H1 (cell line): ENCODE measurements at regions not wholly inside any gene's neighbourhood (a gene's known extent, or its start where the extent isn't known, plus 50 kb on each side); places are given as distances from the start of the nearest gene placed in this dataset.
A peak's percentile ranks its signal among the peaks of the same experiment; 100 is the strongest.

Experiments used
- CTCF ChIA-PET: fragments of 300-600 bp; sonication (Branson Sonifier 250); formaldehyde crosslinking; loops from one replicate; lab custom pipeline; 2021; ENCODE audit not compliant: partially characterized antibody; lab: Charles Lee
- POLR2A ChIA-PET: fragments of 300-600 bp; sonication (Branson Sonifier 250); formaldehyde crosslinking; loops from one replicate; lab custom pipeline; 2021; ENCODE audit warnings: inconsistent platforms; ENCODE audit not compliant: partially characterized antibody; lab: Charles Lee
- DNase-seq, 2 experiments: peaks; one replicate each; pipeline versions ENCODE4 v3.0.0 to v3.0.0-alpha.2; 2010 to 2022; ENCODE audit warnings: low spot score in 2 of 2, low read depth in 1 of 2, mixed read lengths in 1 of 2
- FAIRE-seq: peaks from 2 replicates; lab custom pipeline; 2011; peaks lifted over from hg19 to GRCh38; lab: Jason Lieb, UNC
- H2AFZ ChIP-seq: 2 replicates; pipeline ENCODE4 v1.8.1; 2012; ENCODE audit warnings: low read length, inconsistent platforms
- H2AK5ac ChIP-seq: 2 replicates; pipeline ENCODE4 v1.6.1; 2013; ENCODE audit warnings: low read depth, low read length
- H2BK120ac ChIP-seq: replicated peaks from 2 replicates; pipeline ENCODE3; 2013; ENCODE audit warnings: low read depth, low read length, inconsistent platforms
- H2BK12ac ChIP-seq: 2 replicates; pipeline ENCODE4 v1.6.1; 2013; ENCODE audit warnings: low read depth, low read length
- H2BK15ac ChIP-seq: 2 replicates; pipeline ENCODE4 v1.6.1; 2013; ENCODE audit warnings: low read length
- H2BK20ac ChIP-seq: 2 replicates; pipeline ENCODE4 v1.6.1; 2013; ENCODE audit warnings: low read length
- H2BK5ac ChIP-seq: 2 replicates; pipeline ENCODE4 v1.6.1; 2013; ENCODE audit warnings: low read depth, low read length
- H3K14ac ChIP-seq: 2 replicates; pipeline ENCODE4 v1.6.1; 2013; ENCODE audit warnings: inconsistent platforms; ENCODE audit not compliant: insufficient read length
- H3K18ac ChIP-seq: 2 replicates; pipeline ENCODE4 v1.6.1; 2013; ENCODE audit warnings: low read length; ENCODE audit errors: extremely low read depth
- H3K23ac ChIP-seq: 2 replicates; pipeline ENCODE4 v1.6.1; 2013; ENCODE audit warnings: inconsistent platforms; ENCODE audit not compliant: insufficient read length
- H3K23me2 ChIP-seq: 2 replicates; pipeline ENCODE4 v1.6.1; 2013; ENCODE audit warnings: low read depth, low read length
- H3K27ac ChIP-seq: 2 replicates; pipeline ENCODE4 v1.6.1; 2011; ENCODE audit warnings: low read depth, low read length, inconsistent platforms
- H3K27me3 ChIP-seq, 4 experiments: replicated peaks in 1 of 4; 1 replicate in 1 of 4; 2 replicates in 3 of 4; pipeline versions ENCODE4 v1.6.1 to v1.8.1; 2011 to 2013; ENCODE audit warnings: low read length in 3 of 4, mild to moderate bottlenecking in 3 of 4, inconsistent platforms in 2 of 4, mixed read lengths in 2 of 4, moderate library complexity in 1 of 4; ENCODE audit not compliant: control insufficient read depth in 3 of 4, insufficient read depth in 3 of 4; ENCODE audit errors: extremely low read depth in 1 of 4
- H3K36me3 ChIP-seq, 4 experiments: 2 replicates each; pipeline versions ENCODE4 v1.6.1 to v1.8.1; 2011 to 2013; ENCODE audit warnings: mild to moderate bottlenecking in 4 of 4, low read length in 3 of 4, moderate library complexity in 2 of 4, control low read depth in 1 of 4, inconsistent platforms in 1 of 4; ENCODE audit not compliant: insufficient read depth in 4 of 4, control insufficient read depth in 2 of 4
- H3K4ac ChIP-seq: replicated peaks from 2 replicates; pipeline ENCODE3; 2013; ENCODE audit warnings: low read length, low read depth, mixed read lengths, inconsistent platforms; ENCODE audit not compliant: insufficient read length
- H3K4me1 ChIP-seq, 4 experiments: replicated peaks in 1 of 4; 1 replicate in 1 of 4; 2 replicates in 3 of 4; pipeline versions ENCODE4 v1.6.1 to v1.8.1; 2011 to 2013; ENCODE audit warnings: low read length in 3 of 4, inconsistent platforms in 2 of 4, mixed read lengths in 1 of 4; ENCODE audit not compliant: insufficient read depth in 4 of 4, control insufficient read depth in 3 of 4
- H3K4me2 ChIP-seq, 2 experiments: 2 replicates each; pipeline versions ENCODE4 v1.6.1 to v1.8.1; 2011 to 2013; ENCODE audit warnings: low read depth in 2 of 2, low read length in 2 of 2, control low read depth in 1 of 2, inconsistent platforms in 1 of 2, mild to moderate bottlenecking in 1 of 2; ENCODE audit not compliant: insufficient read depth in 1 of 2
- H3K4me3 ChIP-seq, 4 experiments: fragments of 200-600, 300-600 bp in 1 of 4; sonication (generic), shearing (Covaris generic), sonication (Bioruptor Twin) in 1 of 4; 2 replicates each; pipeline versions ENCODE4 v1.5.1 to v1.8.1; 2011 to 2016; ENCODE audit warnings: low read length in 4 of 4, low read depth in 3 of 4, control low read depth in 2 of 4, inconsistent platforms in 2 of 4, mild to moderate bottlenecking in 2 of 4, mixed read lengths in 1 of 4, moderate library complexity in 1 of 4; ENCODE audit not compliant: insufficient read depth in 2 of 4; ENCODE audit errors: extremely low read depth in 1 of 4
- H3K56ac ChIP-seq: replicated peaks from 2 replicates; pipeline ENCODE3; 2013; ENCODE audit warnings: low read depth, mild to moderate bottlenecking, mixed read lengths, low read length, inconsistent platforms; ENCODE audit not compliant: insufficient read length
- H3K79me1 ChIP-seq: 2 replicates; pipeline ENCODE4 v1.6.1; 2013; ENCODE audit warnings: low read depth, low read length, control low read depth
- H3K79me2 ChIP-seq, 2 experiments: 2 replicates each; pipeline versions ENCODE4 v1.6.1 to v1.8.1; 2012 to 2013; ENCODE audit warnings: low read length in 2 of 2, mild to moderate bottlenecking in 2 of 2, inconsistent platforms in 1 of 2; ENCODE audit not compliant: insufficient read depth in 2 of 2, control insufficient read depth in 1 of 2
- H3K9ac ChIP-seq, 4 experiments: replicated peaks in 1 of 4; 1 replicate in 1 of 4; 2 replicates in 3 of 4; pipeline versions ENCODE4 v1.6.1 to v1.8.1; 2011 to 2013; ENCODE audit warnings: low read depth in 3 of 4, low read length in 3 of 4, control low read depth in 2 of 4, mild to moderate bottlenecking in 2 of 4, moderate library complexity in 2 of 4, inconsistent platforms in 1 of 4; ENCODE audit errors: extremely low read depth in 1 of 4
- H3K9me3 ChIP-seq, 2 experiments: 2 replicates each; pipeline versions ENCODE4 v1.6.1 to v1.8.1; 2012 to 2013; ENCODE audit warnings: mild to moderate bottlenecking in 2 of 2, moderate library complexity in 2 of 2, control low read depth in 1 of 2, inconsistent platforms in 1 of 2, low read depth in 1 of 2, low read length in 1 of 2, mixed read lengths in 1 of 2; ENCODE audit not compliant: insufficient read depth in 2 of 2
- H4K20me1 ChIP-seq, 2 experiments: replicated peaks in 1 of 2; 2 replicates each; pipeline versions ENCODE3 to v1.8.1; 2011 to 2013; ENCODE audit warnings: inconsistent platforms in 2 of 2, low read length in 2 of 2, mild to moderate bottlenecking in 1 of 2; ENCODE audit not compliant: insufficient read depth in 2 of 2, control insufficient read depth in 1 of 2
- H4K5ac ChIP-seq: 2 replicates; pipeline ENCODE4 v1.6.1; 2013; ENCODE audit warnings: low read length, low read depth, mixed read lengths, inconsistent platforms; ENCODE audit not compliant: insufficient read length
- H4K8ac ChIP-seq: 2 replicates; pipeline ENCODE4 v1.8.0; 2013; ENCODE audit warnings: mild to moderate bottlenecking, moderate library complexity, low read length, inconsistent platforms; ENCODE audit not compliant: insufficient read depth; ENCODE audit errors: extremely low read depth
- H4K91ac ChIP-seq: replicated peaks from 2 replicates; pipeline ENCODE3; 2013; ENCODE audit warnings: low read length, mixed read lengths, inconsistent platforms; ENCODE audit not compliant: insufficient read length
- EZH2 ChIP-seq: fragments of 200-600 bp; sonication (generic); IDR thresholded peaks from 2 replicates; pipeline ENCODE4 v1.7.1; 2012; ENCODE audit warnings: low read depth, mild to moderate bottlenecking, moderate library complexity, low read length, inconsistent platforms; ENCODE audit not compliant: severe bottlenecking
- RAD21 ChIP-seq, 2 experiments: IDR thresholded peaks in 1 of 2; conservative IDR thresholded peaks in 1 of 2; 2 replicates each; pipeline ENCODE4 v1.6.1; 2011; ENCODE audit warnings: low read depth in 2 of 2, low read length in 2 of 2, improper control_type of control experiment in 1 of 2, inconsistent platforms in 1 of 2, mild to moderate bottlenecking in 1 of 2, moderate library complexity in 1 of 2
- WGBS, 2 experiments: shearing (Covaris generic) in 1 of 2; methylation state at CpG; one replicate each; pipeline versions ENCODE4 v1.1.6 to v1.1.7; 2013 to 2015; ENCODE audit warnings: low lambda C conversion rate in 2 of 2, mixed read lengths in 2 of 2, inconsistent platforms in 1 of 2, low coverage in 1 of 2, missing lambda C conversion rate in 1 of 2; ENCODE audit not compliant: insufficient replicate concordance in 2 of 2, insufficient coverage in 1 of 2, insufficient read length in 1 of 2; ENCODE audit errors: extremely low coverage in 1 of 2, missing lambda C conversion rate in 1 of 2; 5-methylcytosine and 5-hydroxymethylcytosine counted together
- TF ChIP-seq, protein P1 (sequence below), 3 experiments: IDR thresholded peaks; 1 replicate in 2 of 3; 2 replicates in 1 of 3; pipeline versions ENCODE4 v1.5.1 to v1.6.1; 2011; ENCODE audit warnings: low read length in 3 of 3, mild to moderate bottlenecking in 3 of 3, inconsistent platforms in 2 of 3, low read depth in 1 of 3, moderate library complexity in 1 of 3; ENCODE audit not compliant: insufficient read depth in 1 of 3; ENCODE audit errors: control extremely low read depth in 1 of 3

DNA sequence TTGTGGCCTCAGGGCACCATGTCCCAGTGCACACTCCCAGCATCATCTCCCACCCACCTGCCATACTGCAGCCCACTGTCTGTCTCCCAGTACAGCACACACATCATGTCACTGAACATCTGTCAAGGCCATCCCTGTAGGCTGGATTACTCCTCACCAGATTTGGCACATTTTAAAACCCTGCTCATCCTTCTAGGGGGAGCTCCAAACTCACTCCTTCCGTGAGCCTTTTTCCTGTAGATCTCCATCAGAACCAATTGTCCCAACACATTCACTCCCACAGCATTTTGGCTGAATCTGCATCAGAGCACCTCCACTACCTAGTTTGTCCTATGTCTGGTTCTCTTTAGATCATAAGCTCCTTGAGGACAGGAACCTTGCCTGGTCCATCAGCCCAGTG is 58.6 kb upstream of the GRIK3 start:
- H3K4ac ChIP-seq = no peak overlapping the region
- H2BK120ac ChIP-seq = no peak overlapping the region
- ChIA-PET CTCF (interaction anchor here (0.8 to 2.2 kb wide), 15 partner anchors 9 to 576 kb away, joined by 3 to 10 read pairs (median 3); no protein-coding TSS in a partner anchor), POLR2A (interaction anchor here (0.7 kb wide), 1 partner anchor 302 kb away, joined by 3 read pairs; no protein-coding TSS in a partner anchor)
- H2BK12ac ChIP-seq = no peak overlapping the region
- FAIRE-seq (no peak), DNase-seq (no peak)
- no peaks in the 10 kb centered on the region for H3K36me3 ChIP-seq
- no peak overlapping the region for H4K91ac ChIP-seq
- H3K27ac ChIP-seq = no peak overlapping the region
- H2BK15ac ChIP-seq = 0 out of 2 replicates have a peak overlapping the region, but pooled peaks have one; percentile 25
- no peak overlapping the region; the same call in 1 of the 2 replicates for H2BK20ac ChIP-seq
- no peak overlapping the region for H4K8ac ChIP-seq
- no peak overlapping the region for H2AK5ac ChIP-seq
- no peaks in the 10 kb centered on the region for H3K23me2 ChIP-seq
- WGBS, 2 experiments = 77% methylated on average over 1 of the region's 1 CpG; no CpG with 5 or more reads in 1 of the 2 experiments
- TF ChIP-seq RAD21 (IDR thresholded peaks at IDR 0.05 in 1 of 2, conservative IDR thresholded peaks at IDR 0.05 in 1 of 2; ENCODE audit: low read depth in 2 of 2, low read length in 2 of 2) = peak; percentile 45 to 56
- TF ChIP-seq EZH2 = no peak
- TF ChIP-seq, protein P1, sequence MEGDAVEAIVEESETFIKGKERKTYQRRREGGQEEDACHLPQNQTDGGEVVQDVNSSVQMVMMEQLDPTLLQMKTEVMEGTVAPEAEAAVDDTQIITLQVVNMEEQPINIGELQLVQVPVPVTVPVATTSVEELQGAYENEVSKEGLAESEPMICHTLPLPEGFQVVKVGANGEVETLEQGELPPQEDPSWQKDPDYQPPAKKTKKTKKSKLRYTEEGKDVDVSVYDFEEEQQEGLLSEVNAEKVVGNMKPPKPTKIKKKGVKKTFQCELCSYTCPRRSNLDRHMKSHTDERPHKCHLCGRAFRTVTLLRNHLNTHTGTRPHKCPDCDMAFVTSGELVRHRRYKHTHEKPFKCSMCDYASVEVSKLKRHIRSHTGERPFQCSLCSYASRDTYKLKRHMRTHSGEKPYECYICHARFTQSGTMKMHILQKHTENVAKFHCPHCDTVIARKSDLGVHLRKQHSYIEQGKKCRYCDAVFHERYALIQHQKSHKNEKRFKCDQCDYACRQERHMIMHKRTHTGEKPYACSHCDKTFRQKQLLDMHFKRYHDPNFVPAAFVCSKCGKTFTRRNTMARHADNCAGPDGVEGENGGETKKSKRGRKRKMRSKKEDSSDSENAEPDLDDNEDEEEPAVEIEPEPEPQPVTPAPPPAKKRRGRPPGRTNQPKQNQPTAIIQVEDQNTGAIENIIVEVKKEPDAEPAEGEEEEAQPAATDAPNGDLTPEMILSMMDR (IDR thresholded peaks at IDR 0.05; ENCODE audit: control extremely low read depth in 1 of 3, insufficient read depth in 1 of 3, low read depth in 1 of 3, low read length in 3 of 3) = peak in 2 of 3 experiments; percentile 17 to 35; a peak in 3 of 4 replicates
- no peak overlapping the region for H2BK5ac ChIP-seq
- H3K18ac ChIP-seq = no peak overlapping the region
- no peak overlapping the region for H4K5ac ChIP-seq
- no peak overlapping the region for H3K23ac ChIP-seq
- no peaks in the 10 kb centered on the region for H4K20me1 ChIP-seq
- H3K9ac ChIP-seq = no peak overlapping the region
- H3K4me1 ChIP-seq = no peaks in the 10 kb centered on the region; a peak in 2 of 7 replicates
- no peak overlapping the region for H2AFZ ChIP-seq
- H3K4me3 ChIP-seq = no peak overlapping the region
- H3K79me2 ChIP-seq = no peaks in the 10 kb centered on the region
- H3K4me2 ChIP-seq = no peak overlapping the region
- H3K14ac ChIP-seq = no peak overlapping the region
- H3K79me1 ChIP-seq = no peaks in the 10 kb centered on the region
- no peak overlapping the region for H3K56ac ChIP-seq
- no peaks in the 10 kb centered on the region; a peak in 1 of 7 replicates for H3K27me3 ChIP-seq
- H3K9me3 ChIP-seq = no peaks in the 10 kb centered on the region
